Activated T-helper 1 cell treated with anti-CD3 and anti-CD28 coated beads, Interleukin-2, amount 50 U/mL, for 16 hours (primary cell): ENCODE measurements at regions not wholly inside any gene's neighbourhood (a gene's known extent, or its start where the extent isn't known, plus 50 kb on each side); places are given as distances from the start of the nearest gene placed in this dataset.

Experiments used
- DNase-seq, 2 donors: peaks; one replicate each; pipeline ENCODE4 v3.0.0-alpha.2; 2020; ENCODE audit warnings: low read depth in 1 of 2, low spot score in 1 of 2

- no peak for DNase-seq
These were observed 80.8 kb downstream of the FOXL3 start for GRCh38 chr7:370775-371118.

GRCh38 chr7:371119-371778 lies 81.3 kb downstream of the FOXL3 start:
- DNase-seq: no peak

DNA sequence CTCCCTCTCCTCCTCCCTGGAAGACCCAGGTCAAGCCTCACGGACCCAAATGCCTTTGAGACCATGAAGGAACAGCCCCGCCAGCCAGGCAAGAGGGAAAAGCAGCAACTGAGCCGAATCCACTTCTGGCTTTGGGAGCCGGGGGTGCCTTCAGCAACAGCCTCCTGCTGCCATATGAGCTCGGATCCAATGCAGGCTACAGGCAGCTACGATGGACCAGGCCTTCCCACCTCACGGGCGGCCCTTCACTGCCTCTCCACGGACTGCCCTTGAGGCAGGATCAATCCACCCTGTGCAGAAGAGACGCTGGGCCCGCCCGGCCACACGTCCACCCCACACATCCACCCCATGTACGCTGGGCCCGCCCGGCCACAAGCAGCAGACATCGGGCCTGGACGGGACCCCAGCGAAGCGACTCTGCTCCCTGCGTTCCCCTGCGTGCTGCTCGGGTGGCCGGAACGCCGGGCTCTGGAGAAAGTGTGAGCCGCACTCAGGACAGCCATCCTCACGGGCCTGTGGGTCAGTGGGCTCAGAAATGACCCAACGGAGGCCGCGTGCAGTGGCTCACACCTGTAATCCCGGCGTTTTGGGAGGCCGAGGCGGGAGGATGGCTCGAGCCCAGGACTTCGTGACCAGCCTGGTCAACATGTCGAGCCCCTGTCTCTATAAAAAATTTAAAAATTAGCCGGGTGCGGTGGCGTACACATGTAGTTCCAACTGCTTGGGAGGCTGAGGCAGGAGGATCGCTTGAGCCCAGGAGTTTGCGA lies 82.0 kb downstream of the FOXL3 start:
- no peak for DNase-seq

- no peak for DNase-seq
These were observed 82.6 kb downstream of the FOXL3 start for GRCh38 chr7:372546-372931.

DNA sequence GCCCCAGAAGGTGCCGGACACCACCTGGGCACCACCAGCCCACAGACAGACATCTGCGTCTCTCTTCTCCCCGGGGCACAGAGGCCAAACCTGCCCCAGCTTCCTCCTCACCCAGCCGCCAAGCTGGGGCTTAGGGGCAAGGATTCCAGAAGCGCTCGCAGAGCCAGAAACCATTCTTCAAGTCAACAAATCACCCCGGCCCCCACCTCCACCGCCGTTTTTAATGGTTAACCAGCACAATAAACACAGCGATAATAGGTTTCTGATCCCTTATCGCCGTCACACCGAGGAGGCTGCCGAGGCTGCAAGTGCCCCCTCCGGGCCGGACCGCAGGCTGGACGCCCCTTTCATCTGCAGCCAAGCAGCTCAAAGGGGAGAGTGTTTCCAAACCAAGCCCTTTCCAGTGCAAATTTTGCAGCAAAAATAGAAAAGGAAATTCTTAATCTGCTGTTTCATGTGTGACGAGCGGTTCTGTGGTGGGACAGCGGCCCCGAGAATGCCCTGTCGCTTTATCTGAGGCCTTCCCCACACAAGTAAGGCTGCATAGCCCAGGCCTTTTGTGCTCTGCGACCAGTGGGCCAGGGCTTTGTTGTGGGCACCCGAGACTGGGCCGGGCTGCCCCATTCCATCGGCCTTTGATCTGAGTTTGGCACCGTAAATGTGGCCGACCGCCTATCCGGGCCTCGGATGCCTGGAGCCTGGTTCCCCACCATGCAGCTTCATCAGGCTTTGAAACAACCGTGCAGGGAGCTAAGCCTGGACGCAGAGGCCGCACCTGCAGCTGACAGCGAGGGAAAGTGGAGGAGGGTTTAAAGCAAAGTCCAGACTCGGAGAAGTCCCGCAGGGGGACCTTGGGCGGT lies 83.2 kb downstream of the FOXL3 start:
- peak in 1 of 2 donors; percentile 3 for DNase-seq

GRCh38 chr7:373818-374705 lies 84.1 kb downstream of the FOXL3 start:
- peak in 1 of 2 donors; percentile 2 for DNase-seq

DNA sequence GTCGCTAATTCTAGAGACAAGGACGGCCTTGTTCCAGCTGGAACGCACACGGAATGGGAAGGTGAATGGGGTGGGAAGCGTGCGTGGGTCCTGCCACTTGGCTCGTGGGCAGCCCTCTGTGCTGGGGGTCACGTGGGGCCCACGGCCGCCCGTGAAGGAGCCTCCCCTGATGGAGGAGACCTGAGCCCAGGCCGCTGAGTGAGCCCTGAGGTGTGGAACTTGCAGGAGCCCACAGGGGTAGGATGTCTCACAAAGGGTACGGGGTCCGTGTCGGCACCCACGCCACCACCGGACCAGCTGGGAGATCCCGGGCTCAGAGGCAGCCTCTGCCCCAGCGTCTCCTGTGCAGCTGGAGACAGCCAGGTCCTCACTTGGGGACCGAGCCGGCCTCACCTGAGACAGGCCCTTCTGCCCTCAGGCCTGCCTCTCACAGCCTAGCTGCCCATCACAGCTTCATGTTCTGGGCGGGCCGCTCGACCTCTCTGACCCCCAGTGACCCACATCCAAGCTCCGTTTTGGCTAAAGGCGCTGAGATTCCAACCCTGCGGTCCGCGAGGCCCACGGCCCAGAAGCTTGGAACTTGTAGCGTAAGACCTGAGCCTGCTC lies 84.8 kb downstream of the FOXL3 start:
- peak in 1 of 2 donors; percentile 2 for DNase-seq

DNA sequence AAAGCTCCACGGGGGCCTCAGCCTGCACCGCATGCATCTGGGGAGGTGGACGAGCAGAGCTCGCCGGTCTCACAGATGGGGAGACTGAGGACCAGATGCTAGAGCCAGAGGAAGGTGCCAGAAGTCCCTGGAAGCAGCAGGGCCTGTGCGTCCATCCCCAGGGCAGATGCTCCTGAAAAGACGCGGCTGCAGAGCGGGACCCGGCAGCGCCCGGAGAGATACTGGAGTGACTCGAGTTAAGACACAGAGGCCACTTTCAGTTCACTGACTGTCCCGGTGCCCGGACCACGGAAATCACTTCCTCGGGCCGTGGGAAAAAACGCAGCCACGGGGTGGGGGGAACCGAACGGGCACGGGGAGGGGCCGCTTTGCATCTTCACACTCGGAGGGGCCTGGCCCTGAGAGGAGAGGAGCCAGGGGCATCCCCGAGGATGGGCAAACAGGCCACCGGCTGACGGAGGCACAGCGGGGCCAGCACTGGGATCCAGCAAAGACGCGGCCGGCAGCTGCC lies 85.4 kb downstream of the FOXL3 start:
- no peak for DNase-seq

- peak in 1 of 2 donors; percentile 0 for DNase-seq
These were observed 85.9 kb downstream of the FOXL3 start for GRCh38 chr7:375901-376305.

DNA sequence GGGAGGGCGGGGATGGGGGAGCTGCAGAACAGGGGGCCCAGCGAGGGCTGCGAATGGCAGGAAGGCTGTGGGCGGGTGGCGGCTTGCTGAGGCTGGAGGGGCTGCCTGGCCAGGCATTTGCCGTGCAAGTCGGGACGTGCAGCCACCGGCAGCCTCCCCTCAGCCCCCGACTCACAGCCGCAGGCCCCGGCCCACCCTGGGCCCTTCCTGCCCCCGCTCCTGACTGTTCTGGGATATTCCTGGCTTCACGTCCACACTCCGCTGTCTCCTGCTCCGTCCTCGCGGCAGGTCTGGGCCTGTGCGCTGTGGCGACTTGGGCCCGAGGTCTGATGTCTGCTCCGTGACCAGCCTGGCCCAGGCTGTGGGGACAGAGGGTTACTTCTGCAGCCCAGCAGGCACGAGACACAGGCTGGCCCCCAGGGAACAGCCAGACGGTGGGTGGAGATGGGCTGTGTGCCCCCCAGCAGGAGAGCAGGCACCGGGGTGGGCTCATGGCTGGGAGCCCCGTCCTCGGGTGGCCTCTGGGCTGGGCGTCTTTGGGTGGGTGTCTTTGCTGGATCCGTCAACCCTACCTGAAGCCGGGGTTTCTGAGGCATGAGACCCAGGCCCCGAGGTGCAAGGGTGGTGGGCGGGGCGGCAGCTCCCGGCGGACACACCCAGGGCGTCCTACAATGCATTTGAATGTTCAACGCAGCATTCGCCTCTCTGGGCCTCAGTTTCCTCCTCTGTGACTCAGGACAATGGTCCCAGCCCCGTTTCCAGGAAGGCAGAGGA lies 86.5 kb downstream of the FOXL3 start:
- peak in 1 of 2 donors; percentile 3 for DNase-seq

- DNase-seq: peak in 1 of 2 donors; percentile 3
These were observed 87.4 kb downstream of the FOXL3 start for GRCh38 chr7:377080-378040.

DNA sequence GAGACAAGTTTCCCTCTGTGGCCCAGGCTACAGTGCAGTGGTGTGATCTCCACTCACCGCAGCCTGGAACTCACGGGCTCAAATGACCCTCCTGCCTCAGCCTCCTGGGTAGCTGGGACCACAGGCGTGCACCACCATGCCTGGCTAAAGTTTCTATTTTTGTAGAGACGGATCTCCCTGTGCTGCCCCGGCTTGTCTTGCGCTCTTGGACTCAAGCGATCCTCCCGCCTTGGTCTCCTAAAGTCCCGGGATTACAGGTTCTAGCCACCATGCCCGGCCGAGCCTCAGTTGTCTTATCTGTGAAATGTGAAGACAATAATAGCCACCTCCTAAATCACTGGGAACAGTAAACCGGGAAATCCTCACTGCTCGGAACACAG lies 88.1 kb downstream of the FOXL3 start:
- no peak for DNase-seq

GRCh38 chr7:378551-379455 lies 88.8 kb downstream of the FOXL3 start:
- peak in 1 of 2 donors; percentile 4 for DNase-seq

DNA sequence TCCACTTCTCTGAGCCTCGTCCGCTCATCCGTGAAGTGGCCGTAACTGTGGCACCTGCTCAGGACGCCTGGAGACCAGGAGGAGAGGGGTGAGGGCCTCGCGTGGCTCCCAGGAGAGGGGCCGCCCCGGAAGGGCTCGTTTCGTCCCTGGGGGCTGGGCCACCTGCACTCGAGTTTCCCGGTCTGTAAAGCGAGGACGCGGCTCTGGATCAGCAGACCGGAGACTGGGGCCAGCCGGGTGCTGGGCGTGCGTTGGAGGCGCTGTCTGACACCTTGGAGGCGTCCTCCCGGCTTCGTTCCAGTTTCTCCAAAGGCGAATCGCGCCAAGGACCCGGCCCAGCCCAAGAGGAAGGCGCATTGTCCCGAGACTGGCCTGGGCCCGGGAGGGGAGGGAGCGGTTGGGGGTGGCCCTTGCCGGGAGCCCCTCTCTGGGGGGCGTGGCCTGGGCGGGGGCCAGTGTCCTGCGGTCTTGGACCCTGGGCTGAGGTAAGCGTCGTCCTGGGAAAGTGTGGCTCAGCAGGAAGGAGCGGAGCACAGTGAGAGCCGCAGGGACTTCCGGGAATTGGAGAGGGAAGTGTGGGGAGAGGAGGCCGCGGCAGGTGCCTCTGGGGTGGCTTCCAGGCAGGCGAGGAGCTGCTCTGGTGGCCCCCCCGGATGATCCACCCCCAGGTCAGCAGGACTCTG lies 89.6 kb downstream of the FOXL3 start:
- no peak for DNase-seq

- DNase-seq: no peak
These were observed 90.1 kb downstream of the FOXL3 start for GRCh38 chr7:380139-380485.

DNA sequence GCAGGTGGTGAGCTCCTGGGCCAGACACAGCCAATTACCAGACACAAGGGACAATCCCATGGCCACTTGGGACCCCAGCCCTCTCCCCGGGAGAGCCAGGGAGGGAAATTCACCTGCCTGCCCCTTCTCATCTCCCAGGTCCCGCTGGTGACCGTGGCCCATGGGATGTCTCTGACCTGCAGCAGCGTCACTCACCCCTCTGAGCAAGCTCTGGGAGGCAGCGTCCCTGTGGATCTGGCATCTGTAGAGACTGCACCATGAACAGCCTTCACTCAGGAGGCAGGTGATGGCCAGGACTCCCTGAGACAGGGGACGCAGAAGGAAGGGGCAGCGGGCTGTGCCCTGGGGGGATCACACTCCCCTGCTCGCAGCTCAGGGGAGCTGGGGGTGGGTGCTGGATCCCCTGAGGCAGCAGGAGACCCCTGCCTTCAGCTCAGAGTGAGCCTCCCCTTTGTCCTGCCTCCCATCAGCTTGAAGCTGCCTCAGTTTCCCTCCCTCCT lies 90.8 kb downstream of the FOXL3 start:
- DNase-seq: peak in 1 of 2 donors; percentile 2
